HEK293T (cell line): ENCODE measurements at regions not wholly inside any gene's neighbourhood (a gene's known extent, or its start where the extent isn't known, plus 50 kb on each side); places are given as distances from the start of the nearest gene placed in this dataset.
"Not testable (repeated sequence)": the region's sequence is repeated elsewhere in the genome, so short reads cannot be mapped to it uniquely, and the experiment has no call there.

Source experiments
- CTCF ChIA-PET: fragments of 350-600 bp; formaldehyde crosslinking; extraction: SDS; loops from one replicate; lab custom pipeline; 2021; ENCODE audit warnings: antibody characterized with exemption, inconsistent platforms; lab: Yijun Ruan, JAX
- POLR2A ChIA-PET: fragments of 350-600 bp; formaldehyde crosslinking; extraction: SDS; loops from one replicate; lab custom pipeline; 2020; ENCODE audit warnings: antibody characterized with exemption, inconsistent platforms; lab: Yijun Ruan, JAX
- DNase-seq: peaks from one replicate; pipeline ENCODE4 v3.0.0; 2012; ENCODE audit warnings: mixed read lengths; ENCODE audit errors: extremely low spot score
- ARNT ChIP-seq: fragments of 450-650 bp; IDR thresholded peaks from 2 replicates; pipeline ENCODE4 v1.6.1; 2017; ENCODE audit warnings: mild to moderate bottlenecking
- BHLHE40 ChIP-seq: fragments of 450-650 bp; IDR thresholded peaks from 2 replicates; pipeline ENCODE4 v1.6.1; 2016; ENCODE audit warnings: mild to moderate bottlenecking, moderate library complexity, borderline replicate concordance
- CTBP1 ChIP-seq: fragments of 450-650 bp; IDR thresholded peaks from 2 replicates; pipeline ENCODE4 v1.6.1; 2016; ENCODE audit warnings: borderline replicate concordance
- ELF4 ChIP-seq: fragments of 450-650 bp; IDR thresholded peaks from 2 replicates; pipeline ENCODE4 v1.6.1; 2017; ENCODE audit warnings: antibody characterized with exemption
- FOXA1 ChIP-seq: fragments of 450-650 bp; IDR thresholded peaks from 2 replicates; pipeline ENCODE4 v1.6.1; 2016; ENCODE audit warnings: mild to moderate bottlenecking
- FOXK2 ChIP-seq: fragments of 450-650 bp; IDR thresholded peaks from 2 replicates; pipeline ENCODE4 v1.6.1; 2016; ENCODE audit warnings: mild to moderate bottlenecking
- FOXM1 ChIP-seq: fragments of 450-650 bp; IDR thresholded peaks from 2 replicates; pipeline ENCODE4 v1.6.1; 2017; ENCODE audit warnings: mild to moderate bottlenecking, borderline replicate concordance
- HDGF ChIP-seq: fragments of 450-650 bp; IDR thresholded peaks from 2 replicates; pipeline ENCODE4 v1.6.1; 2017; ENCODE audit warnings: antibody characterized with exemption, borderline replicate concordance
- L3MBTL2 ChIP-seq: fragments of 450-650 bp; conservative IDR thresholded peaks from 2 replicates; pipeline ENCODE4 v1.6.1; 2016; ENCODE audit warnings: mild to moderate bottlenecking
- LEF1 ChIP-seq: fragments of 450-650 bp; IDR thresholded peaks from 2 replicates; pipeline ENCODE4 v1.6.1; 2017; ENCODE audit warnings: mild to moderate bottlenecking, borderline replicate concordance
- NFRKB ChIP-seq: fragments of 450-650 bp; IDR thresholded peaks from 2 replicates; pipeline ENCODE4 v1.6.1; 2016; ENCODE audit warnings: mild to moderate bottlenecking, moderate library complexity
- PKNOX1 ChIP-seq: fragments of 450-650 bp; IDR thresholded peaks from 2 replicates; pipeline ENCODE4 v1.6.1; 2016
- SP1 ChIP-seq: fragments of 450-650 bp; IDR thresholded peaks from 2 replicates; pipeline ENCODE4 v1.6.1; 2017
- SUZ12 ChIP-seq: fragments of 450-650 bp; IDR thresholded peaks from 2 replicates; pipeline ENCODE4 v1.6.1; 2016; ENCODE audit warnings: mild to moderate bottlenecking
- TARDBP ChIP-seq: fragments of 450-650 bp; IDR thresholded peaks from 2 replicates; pipeline ENCODE4 v1.6.1; 2016
- ZNF384 ChIP-seq: fragments of 450-650 bp; IDR thresholded peaks from 2 replicates; pipeline ENCODE4 v1.6.1; 2016

- ChIA-PET POLR2A (no interaction called here), CTCF (no interaction called here)
- TF ChIP-seq FOXM1 = no peak
- TF ChIP-seq BHLHE40 = no peak
- no peak for TF ChIP-seq ZNF384
- no peak for TF ChIP-seq NFRKB
- TF ChIP-seq SP1 = no peak
- TF ChIP-seq ARNT = no peak
- no peak for TF ChIP-seq FOXA1
- TF ChIP-seq LEF1 = no peak
- TF ChIP-seq ELF4 = no peak
- TF ChIP-seq CTBP1 = no peak
- no peak for TF ChIP-seq HDGF
- TF ChIP-seq L3MBTL2 = no peak
- TF ChIP-seq PKNOX1 = no peak
- DNase-seq = no peak
Measured at GRCh38 chr16:86951831-86952598, 365.2 kb downstream of the C16orf95 start.

DNA sequence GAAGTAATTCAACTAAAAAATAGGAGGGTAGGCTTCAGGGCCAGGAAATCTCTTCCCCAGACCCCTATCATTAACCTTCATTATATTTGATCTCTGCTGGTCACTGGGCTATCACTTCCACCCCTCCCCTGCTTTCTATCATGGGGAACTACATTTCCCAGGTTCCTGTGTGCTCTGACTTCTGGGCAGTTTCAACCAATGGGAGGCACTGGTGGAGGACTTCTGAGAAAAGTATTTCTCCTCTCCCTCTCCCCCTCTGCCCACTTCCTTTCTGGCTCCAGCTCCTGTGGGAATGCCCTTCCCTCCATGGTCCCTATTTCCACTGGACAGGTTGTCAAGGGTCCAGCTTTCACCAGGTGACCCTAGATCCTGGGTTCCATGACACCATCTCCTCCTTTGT is 364.4 kb downstream of the C16orf95 start:
- TF ChIP-seq ZNF384 = no peak
- no peak for TF ChIP-seq TARDBP
- TF ChIP-seq ELF4 = no peak
- ChIA-PET CTCF (no interaction called here), POLR2A (interaction anchor here (1.1 kb wide), 1 partner anchor 34 kb away, joined by 3 read pairs; no protein-coding TSS in a partner anchor)
- DNase-seq = no peak

- POLR2A ChIA-PET = interaction anchor here (1.1 kb wide), 1 partner anchor 35 kb away, joined by 3 read pairs; no protein-coding TSS in a partner anchor
- TF ChIP-seq TARDBP (no peak), FOXK2 (no peak), BHLHE40 (no peak), FOXM1 (no peak), LEF1 (no peak), ELF4 (no peak), SP1 (no peak), FOXA1 (no peak), PKNOX1 (no peak), ZNF384 (no peak)
- CTCF ChIA-PET = no interaction called here
- DNase-seq = no peak
Measured at GRCh38 chr16:86953631-86954391, 363.4 kb downstream of the C16orf95 start.

- TF ChIP-seq TARDBP (no peak), BHLHE40 (no peak), FOXM1 (no peak), NFRKB (no peak), SP1 (no peak), L3MBTL2 (no peak), ZNF384 (no peak), ELF4 (no peak), SUZ12 (no peak), HDGF (no peak), PKNOX1 (no peak), FOXA1 (no peak)
- CTCF ChIA-PET = no interaction called here
- DNase-seq = no peak
- POLR2A ChIA-PET = no interaction called here
Measured at GRCh38 chr16:86955136-86955855, 361.9 kb downstream of the C16orf95 start.

DNA sequence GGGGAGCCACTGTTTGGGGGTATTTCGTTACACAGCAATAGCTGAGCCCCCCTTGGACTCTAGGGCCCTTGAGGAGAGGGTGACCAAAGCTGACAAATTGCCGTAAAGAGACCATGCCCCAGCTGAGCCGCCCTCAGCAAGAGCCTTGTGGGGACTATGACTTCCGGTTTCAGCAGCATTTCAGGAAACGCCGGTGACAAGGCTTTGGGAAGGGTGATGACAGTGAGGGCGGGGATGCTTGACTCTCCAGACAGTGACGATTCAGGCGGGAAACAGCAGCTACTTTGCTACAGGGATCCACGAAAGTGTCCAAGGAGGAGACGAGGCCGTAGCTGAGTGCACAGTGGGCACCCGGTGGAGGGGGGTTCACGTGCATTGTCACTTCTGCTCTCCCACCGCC is 360.8 kb downstream of the C16orf95 start:
- DNase-seq = no peak
- no peak for TF ChIP-seq ZNF384
- ChIA-PET POLR2A (no interaction called here), CTCF (no interaction called here)

DNA sequence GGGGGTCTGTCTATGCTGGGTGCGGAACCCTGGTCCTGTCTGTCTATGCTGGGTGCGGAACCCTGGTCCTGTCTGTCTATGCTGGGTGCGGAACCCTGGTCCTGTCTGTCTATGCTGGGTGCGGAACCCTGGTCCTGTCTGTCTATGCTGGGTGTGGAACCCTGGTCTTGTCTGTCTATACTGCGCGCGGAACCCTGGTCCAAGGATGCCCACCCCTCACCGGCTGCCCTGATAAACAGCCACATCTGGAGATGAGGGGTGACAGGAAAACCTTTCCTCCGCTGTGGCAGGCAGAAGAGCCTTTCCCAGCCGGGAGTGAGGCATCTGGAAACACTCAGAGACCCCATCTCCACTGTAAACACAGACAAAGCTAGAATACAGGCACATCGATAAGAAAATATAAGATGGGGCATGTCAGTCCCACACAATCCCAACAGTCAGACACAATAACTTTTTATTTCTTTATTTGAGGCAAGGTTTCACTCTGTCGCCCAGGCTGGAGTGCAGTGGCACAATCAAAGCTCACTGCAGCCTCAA is 359.5 kb downstream of the C16orf95 start:
- DNase-seq, CTCF ChIA-PET, POLR2A ChIA-PET: not testable (repeated sequence)
